OCI-LY7 (cell line): ENCODE measurements at regions not wholly inside any gene's neighbourhood (a gene's known extent, or its start where the extent isn't known, plus 50 kb on each side); places are given as distances from the start of the nearest gene placed in this dataset.

Experiments
- EZH2phosphoT487 ChIP-seq: fragments of 200-600 bp; sonication (generic); IDR thresholded peaks from 2 replicates; pipeline ENCODE4 v1.6.1; 2018; ENCODE audit warnings: low read depth, borderline replicate concordance, mild to moderate bottlenecking, mixed run types, antibody characterized with exemption, low read length, moderate library complexity, mixed read lengths
- TF ChIP-seq, protein P1 (sequence below): fragments of 200-600 bp; sonication (generic); conservative IDR thresholded peaks from 2 replicates; pipeline ENCODE4 v1.5.1; 2014; ENCODE audit warnings: mild to moderate bottlenecking, antibody characterized with exemption, low read length, moderate library complexity, mixed read lengths

DNA sequence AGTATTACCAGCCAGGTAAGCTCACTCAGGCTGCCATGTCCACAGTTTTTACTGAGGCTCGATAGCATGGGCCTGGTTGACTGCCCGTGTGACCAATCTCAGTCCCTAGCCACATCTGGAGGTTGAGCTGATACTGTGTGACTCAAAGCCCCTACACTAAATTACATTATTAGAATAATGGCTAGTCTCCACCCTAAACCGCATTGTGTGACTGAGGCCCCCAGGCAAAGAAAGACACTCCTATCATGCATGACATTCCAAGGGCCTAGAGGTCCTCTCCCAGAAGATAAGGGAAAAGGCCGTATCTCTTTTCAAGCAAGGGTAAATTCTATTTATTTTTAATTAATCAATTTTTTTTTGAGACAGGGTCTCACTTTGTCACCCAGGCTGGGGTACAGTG is 505.3 kb downstream of the HAPSTR1 start:
- TF ChIP-seq, protein P1, sequence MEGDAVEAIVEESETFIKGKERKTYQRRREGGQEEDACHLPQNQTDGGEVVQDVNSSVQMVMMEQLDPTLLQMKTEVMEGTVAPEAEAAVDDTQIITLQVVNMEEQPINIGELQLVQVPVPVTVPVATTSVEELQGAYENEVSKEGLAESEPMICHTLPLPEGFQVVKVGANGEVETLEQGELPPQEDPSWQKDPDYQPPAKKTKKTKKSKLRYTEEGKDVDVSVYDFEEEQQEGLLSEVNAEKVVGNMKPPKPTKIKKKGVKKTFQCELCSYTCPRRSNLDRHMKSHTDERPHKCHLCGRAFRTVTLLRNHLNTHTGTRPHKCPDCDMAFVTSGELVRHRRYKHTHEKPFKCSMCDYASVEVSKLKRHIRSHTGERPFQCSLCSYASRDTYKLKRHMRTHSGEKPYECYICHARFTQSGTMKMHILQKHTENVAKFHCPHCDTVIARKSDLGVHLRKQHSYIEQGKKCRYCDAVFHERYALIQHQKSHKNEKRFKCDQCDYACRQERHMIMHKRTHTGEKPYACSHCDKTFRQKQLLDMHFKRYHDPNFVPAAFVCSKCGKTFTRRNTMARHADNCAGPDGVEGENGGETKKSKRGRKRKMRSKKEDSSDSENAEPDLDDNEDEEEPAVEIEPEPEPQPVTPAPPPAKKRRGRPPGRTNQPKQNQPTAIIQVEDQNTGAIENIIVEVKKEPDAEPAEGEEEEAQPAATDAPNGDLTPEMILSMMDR: no peak
- no peak for TF ChIP-seq EZH2phosphoT487
